ELF-1 (cell line): ENCODE measurements at regions not wholly inside any gene's neighbourhood (a gene's known extent, or its start where the extent isn't known, plus 50 kb on each side); places are given as distances from the start of the nearest gene placed in this dataset.

Experiments used
- DNase-seq: peaks from one replicate; pipeline ENCODE4 v3.0.0-alpha.2; 2016; ENCODE audit warnings: low read depth, low spot score

GRCh38 chr15:37860896-37861295, 73.5 kb upstream of the TMCO5A start:
- DNase-seq: no peak

GRCh38 chr15:37865687-37866086, 68.8 kb upstream of the TMCO5A start:
- DNase-seq: no peak

GRCh38 chr15:37870711-37871110, 63.7 kb upstream of the TMCO5A start:
- no peak for DNase-seq

GRCh38 chr15:37872661-37873060, 61.8 kb upstream of the TMCO5A start:
- DNase-seq: no peak

GRCh38 chr15:37873336-37873735, 61.1 kb upstream of the TMCO5A start:
- DNase-seq: no peak

GRCh38 chr15:37876900-37877299, 57.5 kb upstream of the TMCO5A start:
- no peak for DNase-seq

- DNase-seq: no peak
Observed at GRCh38 chr15:37877851-37878741, 56.3 kb upstream of the TMCO5A start.

- DNase-seq: peak; percentile 17
Observed at GRCh38 chr15:37880009-37880834, 54.2 kb upstream of the TMCO5A start.

GRCh38 chr15:37880835-37881153, 53.6 kb upstream of the TMCO5A start:
- no peak for DNase-seq

- no peak for DNase-seq
Observed at GRCh38 chr15:37881237-37882013, 53.0 kb upstream of the TMCO5A start.

GRCh38 chr15:37882640-37883039, 51.8 kb upstream of the TMCO5A start:
- no peak for DNase-seq
